ENCODE measurements at regions not wholly inside any gene's neighbourhood (a gene's known extent, or its start where the extent isn't known, plus 50 kb on each side); places are given as distances from the start of the nearest gene placed in this dataset.
A peak's percentile ranks its signal among the peaks of the same experiment; 100 is the strongest.

DNA sequence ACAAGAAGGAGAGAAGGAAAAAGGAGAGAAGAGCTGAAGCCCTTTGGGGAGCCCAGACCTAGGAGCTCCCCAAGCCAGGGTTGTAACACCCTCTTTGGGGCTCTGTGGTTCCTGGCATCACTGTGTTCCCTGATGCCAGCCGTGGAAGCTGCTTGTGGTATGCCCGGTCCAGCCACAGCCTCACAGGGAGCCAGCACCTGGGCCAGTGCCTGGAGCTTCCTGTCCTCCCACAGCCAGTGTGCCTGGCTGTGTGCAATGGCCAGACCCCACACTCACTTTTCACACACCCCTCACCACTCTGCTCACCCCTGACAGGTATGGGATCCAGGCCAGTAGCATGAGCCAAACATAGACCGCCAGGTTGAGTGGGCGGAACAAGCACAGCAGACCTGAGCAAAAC, 834.7 kb downstream of the FLRT2 start:
- intact Hi-C loops (cut with DNase I), result no loop called here
- H3K27ac ChIP-seq, result no peak overlapping the region
- no peaks in the 10 kb centered on the region for H3K4me1 ChIP-seq
- H3K9me3 ChIP-seq, result no peaks in the 10 kb centered on the region
- DNase-seq (no peak), ATAC-seq (peak in 1 of 4 donors; percentile 23)
- WGBS (ENCODE audit: insufficient coverage, low coverage, low lambda C conversion rate, missing lambda C conversion rate), result 0% methylated on average over 1 of the region's 4 CpGs
- TF ChIP-seq POLR2A (IDR thresholded peaks at IDR 0.05) (no peak), CTCF (IDR thresholded peaks at IDR 0.05) (no peak)
- no peaks in the 10 kb centered on the region for H3K27me3 ChIP-seq
- no peaks in the 10 kb centered on the region for H3K36me3 ChIP-seq
- H3K4me3 ChIP-seq, result no peak overlapping the region

DNA sequence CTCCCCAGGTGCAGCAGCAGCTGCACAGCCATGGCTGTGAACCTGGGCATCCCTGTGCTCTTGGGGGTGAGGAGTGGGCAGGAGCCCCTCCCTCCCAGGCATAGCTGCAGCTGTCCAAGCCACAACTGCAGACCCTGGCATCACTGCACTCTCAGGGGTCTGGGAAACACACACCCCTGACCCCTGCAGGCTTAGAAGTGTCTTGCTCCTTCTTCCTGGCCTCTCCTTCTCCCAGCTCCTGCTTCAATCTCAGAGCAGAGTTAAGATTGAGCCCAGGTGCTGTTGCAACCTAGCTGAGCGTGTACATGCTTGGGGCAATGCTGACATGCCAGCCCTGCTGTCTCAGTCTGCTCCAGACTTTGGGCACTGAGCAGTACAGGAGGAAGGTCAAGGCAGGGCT, 833.6 kb downstream of the FLRT2 start:
- Histone ChIP-seq H3K9me3 (no peaks in the 10 kb centered on the region), H3K36me3 (no peaks in the 10 kb centered on the region), H3K4me1 (no peaks in the 10 kb centered on the region), H3K27ac (no peak overlapping the region), H3K4me3 (no peak overlapping the region), H3K27me3 (no peaks in the 10 kb centered on the region)
- intact Hi-C loops (cut with DNase I), result no loop called here
- no peak for TF ChIP-seq CTCF (IDR thresholded peaks at IDR 0.05)
- TF ChIP-seq POLR2A (IDR thresholded peaks at IDR 0.05), result no peak
- ATAC-seq (peak in 1 of 4 donors; percentile 23), DNase-seq (no peak)
- WGBS (ENCODE audit: insufficient coverage, low coverage, low lambda C conversion rate, missing lambda C conversion rate), result no CpG with 5 or more reads among the region's 1 CpG

DNA sequence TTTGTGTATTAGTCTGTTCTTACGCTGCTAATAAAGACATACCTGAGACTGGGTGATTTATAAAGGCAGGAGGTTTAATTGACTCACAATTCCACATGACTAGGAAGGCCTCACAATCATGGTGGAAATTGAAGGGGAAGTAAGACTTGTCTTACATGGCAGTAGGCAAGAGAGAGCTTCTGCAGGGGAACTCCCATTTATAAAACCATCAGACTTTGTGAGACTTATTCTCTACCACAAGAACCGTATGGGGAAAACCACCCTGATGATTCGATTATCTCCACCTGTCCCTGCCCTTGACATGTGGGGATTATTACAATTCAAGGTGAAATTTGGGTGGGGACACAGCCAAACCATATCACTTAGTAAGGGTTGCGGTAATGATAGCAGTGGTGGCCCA, 833.1 kb downstream of the FLRT2 start:
- H3K4me1 ChIP-seq, result no peaks in the 10 kb centered on the region
- DNase-seq (no peak), ATAC-seq (no peak)
- TF ChIP-seq POLR2A (IDR thresholded peaks at IDR 0.05), result no peak
- TF ChIP-seq CTCF (IDR thresholded peaks at IDR 0.05), result no peak
- no peak overlapping the region for H3K4me3 ChIP-seq
- intact Hi-C loops (cut with DNase I), result no loop called here
- H3K27ac ChIP-seq, result no peak overlapping the region
- H3K27me3 ChIP-seq, result no peaks in the 10 kb centered on the region
- no peaks in the 10 kb centered on the region for H3K9me3 ChIP-seq
- WGBS (ENCODE audit: insufficient coverage, low coverage, low lambda C conversion rate, missing lambda C conversion rate), result 33% methylated on average over 3 of the region's 4 CpGs
- H3K36me3 ChIP-seq, result no peaks in the 10 kb centered on the region

DNA sequence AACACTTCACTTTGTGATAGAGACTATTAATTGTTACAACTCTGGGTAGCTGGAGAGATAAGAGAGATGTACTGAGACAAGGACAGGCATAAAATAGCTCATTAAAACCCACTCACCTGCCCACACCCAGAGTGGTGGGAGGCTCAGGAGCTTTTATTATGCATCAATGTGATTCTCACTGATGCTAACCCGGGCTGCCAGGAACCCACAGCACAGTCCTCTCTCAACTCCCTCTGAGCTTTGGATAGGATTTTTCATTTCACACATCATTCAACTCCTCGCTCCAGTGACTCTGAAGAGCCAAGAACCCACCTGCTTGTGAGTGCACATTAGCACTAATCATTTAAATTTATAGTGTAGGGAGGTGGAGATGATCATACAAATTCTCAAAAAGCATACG, 827.9 kb downstream of the FLRT2 start:
- no peak overlapping the region for H3K27ac ChIP-seq
- 49% methylated on average over 3 of the region's 3 CpGs for WGBS (ENCODE audit: insufficient coverage, low coverage, low lambda C conversion rate, missing lambda C conversion rate)
- no peaks in the 10 kb centered on the region for H3K36me3 ChIP-seq
- no peak for ATAC-seq
- no peak for TF ChIP-seq CTCF (IDR thresholded peaks at IDR 0.05)
- TF ChIP-seq POLR2A (IDR thresholded peaks at IDR 0.05), result no peak
- H3K4me1 ChIP-seq, result no peaks in the 10 kb centered on the region
- H3K9me3 ChIP-seq, result no peaks in the 10 kb centered on the region
- DNase-seq, result no peak
- H3K4me3 ChIP-seq, result no peak overlapping the region
- intact Hi-C loops (cut with DNase I), result no loop called here
- H3K27me3 ChIP-seq, result no peaks in the 10 kb centered on the region

DNA sequence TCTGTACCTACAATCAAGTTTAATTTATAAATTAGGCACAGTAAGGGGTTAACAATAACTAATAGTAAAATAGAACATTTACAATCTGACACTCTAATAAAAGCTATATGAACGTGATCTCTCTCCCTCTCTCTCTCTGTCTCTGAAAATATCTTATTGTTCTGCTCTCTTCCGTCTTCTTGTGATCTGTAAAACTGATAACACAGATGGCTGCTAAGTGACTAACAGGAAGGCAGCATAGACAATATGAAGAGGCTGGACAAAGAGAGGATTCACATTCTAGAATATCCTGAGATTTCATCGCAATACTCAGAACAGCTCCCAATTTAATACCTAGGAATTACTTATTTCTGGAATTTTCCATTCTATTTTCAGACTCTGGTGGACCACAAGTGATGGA, 827.2 kb downstream of the FLRT2 start:
- DNase-seq, result no peak
- Histone ChIP-seq H3K27ac (no peak overlapping the region), H3K27me3 (no peaks in the 10 kb centered on the region), H3K4me3 (no peak overlapping the region), H3K9me3 (no peaks in the 10 kb centered on the region), H3K4me1 (no peaks in the 10 kb centered on the region), H3K36me3 (no peaks in the 10 kb centered on the region)
- ATAC-seq, result no peak
- 39% methylated on average over 3 of the region's 3 CpGs for WGBS (ENCODE audit: insufficient coverage, low coverage, low lambda C conversion rate, missing lambda C conversion rate)
- TF ChIP-seq POLR2A (IDR thresholded peaks at IDR 0.05) (no peak), CTCF (IDR thresholded peaks at IDR 0.05) (no peak)
- intact Hi-C loops (cut with DNase I), result no loop called here

All from right lobe of liver (tissue), 6 donors.